ENCODE measurements at regions not wholly inside any gene's neighbourhood (a gene's known extent, or its start where the extent isn't known, plus 50 kb on each side); places are given as distances from the start of the nearest gene placed in this dataset.

DNA sequence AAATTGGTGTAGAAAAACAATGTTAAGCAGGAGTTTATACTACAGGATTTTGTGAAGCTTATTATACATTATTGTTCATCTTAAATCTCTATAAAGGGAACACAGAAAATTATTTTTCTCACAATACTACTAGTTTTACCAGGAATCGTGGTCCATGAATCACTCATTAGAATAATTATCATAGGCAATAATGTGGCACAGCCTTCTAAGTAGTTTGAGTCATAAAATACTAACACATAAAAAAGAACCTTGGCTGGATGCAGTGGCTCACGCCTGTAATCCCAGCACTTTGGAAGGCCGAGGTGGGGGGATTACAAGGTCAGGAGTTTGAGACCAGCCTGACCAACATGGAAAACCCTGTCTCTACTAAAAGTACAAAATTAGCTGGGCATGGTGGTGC, 393.1 kb upstream of the ZNF717 start:
- TF ChIP-seq CTCF (conservative IDR thresholded peaks at IDR 0.05; ENCODE audit: low read length) (no peak), EZH2phosphoT487 (IDR thresholded peaks at IDR 0.05; ENCODE audit: borderline replicate concordance) (no peak)

Data from Loucy (cell line).